OCI-LY1 (cell line): ENCODE measurements at regions not wholly inside any gene's neighbourhood (a gene's known extent, or its start where the extent isn't known, plus 50 kb on each side); places are given as distances from the start of the nearest gene placed in this dataset.

Experiments used
- H2AFZ ChIP-seq: fragments of 200-600 bp; sonication (generic), shearing (Covaris generic); 2 replicates; pipeline ENCODE4 v1.6.0; 2014; ENCODE audit warnings: antibody characterized with exemption, mild to moderate bottlenecking, low read length
- H3F3A ChIP-seq: fragments of 200-600 bp; sonication (generic), shearing (Covaris generic); 2 replicates; pipeline ENCODE4 v1.6.0; 2014; ENCODE audit warnings: mild to moderate bottlenecking, antibody characterized with exemption, low read length, moderate library complexity; ENCODE audit not compliant: insufficient read depth
- H3K27ac ChIP-seq: fragments of 200-600 bp; sonication (generic); 2 replicates; pipeline ENCODE4 v1.5.1; 2014; ENCODE audit warnings: low read length, mixed run types, mild to moderate bottlenecking, low read depth; ENCODE audit not compliant: poor library complexity, severe bottlenecking
- H3K27me3 ChIP-seq: fragments of 200-600 bp; sonication (generic); 2 replicates; pipeline ENCODE4 v1.6.0; 2014; ENCODE audit warnings: antibody characterized with exemption, mild to moderate bottlenecking, low read length, moderate library complexity; ENCODE audit not compliant: insufficient read depth
- H3K36me3 ChIP-seq: fragments of 200-600 bp; sonication (generic); 2 replicates; pipeline ENCODE4 v1.6.1; 2014; ENCODE audit warnings: mild to moderate bottlenecking, antibody characterized with exemption, low read length, moderate library complexity, mixed read lengths; ENCODE audit not compliant: insufficient read depth
- H3K4me1 ChIP-seq: fragments of 200-600 bp; sonication (generic); 2 replicates; pipeline ENCODE4 v1.5.1; 2014; ENCODE audit warnings: mild to moderate bottlenecking, low read length, moderate library complexity; ENCODE audit not compliant: insufficient read depth, severe bottlenecking
- H3K4me2 ChIP-seq: fragments of 200-600 bp; sonication (generic), shearing (Covaris generic); 2 replicates; pipeline ENCODE4 v1.6.1; 2014; ENCODE audit warnings: low read length
- H3K4me3 ChIP-seq: fragments of 200-600 bp; sonication (generic); 2 replicates; pipeline ENCODE4 v1.5.1; 2014; ENCODE audit warnings: low read length, low read depth, mild to moderate bottlenecking, mixed read lengths; ENCODE audit not compliant: poor library complexity, severe bottlenecking
- H3K79me2 ChIP-seq: fragments of 200-600 bp; shearing (Covaris generic); 2 replicates; pipeline ENCODE4 v1.6.1; 2016; ENCODE audit warnings: mixed run types, low read length, mixed read lengths; ENCODE audit not compliant: insufficient read depth
- H3K9ac ChIP-seq: fragments of 200-600 bp; sonication (generic), shearing (Covaris generic); 2 replicates; pipeline ENCODE4 v1.6.1; 2014; ENCODE audit warnings: mild to moderate bottlenecking, low read length, mixed read lengths
- H3K9me2 ChIP-seq: fragments of 200-600 bp; sonication (generic), shearing (Covaris generic); 2 replicates; pipeline ENCODE4 v1.6.1; 2014; ENCODE audit warnings: low read depth, mild to moderate bottlenecking, low read length, mixed read lengths
- H3K9me3 ChIP-seq: fragments of 200-600 bp; shearing (Covaris generic); 2 replicates; pipeline ENCODE4 v1.6.1; 2014; ENCODE audit warnings: low read length, mixed read lengths
- H4K20me1 ChIP-seq: fragments of 200-600 bp; sonication (generic), shearing (Covaris generic); 2 replicates; pipeline ENCODE4 v1.6.0; 2016; ENCODE audit warnings: mild to moderate bottlenecking, low read length; ENCODE audit not compliant: insufficient read depth
- CTCF ChIP-seq: fragments of 200-600 bp; sonication (generic), shearing (Covaris generic); IDR thresholded peaks from 2 replicates; pipeline ENCODE4 v1.5.1; 2017; ENCODE audit warnings: mild to moderate bottlenecking, antibody characterized with exemption, low read length, moderate library complexity, mixed read lengths
- EZH2 ChIP-seq: fragments of 200-600 bp; sonication (generic), shearing (Covaris generic); IDR thresholded peaks from 2 replicates; pipeline ENCODE4 v1.8.0; 2017; ENCODE audit warnings: borderline replicate concordance, mixed run types, mild to moderate bottlenecking, antibody characterized with exemption, low read length, moderate library complexity, mixed read lengths

- no peaks in the 10 kb centered on the region for H3K27me3 ChIP-seq
- H3K4me3 ChIP-seq, result no peak overlapping the region
- H3K9me3 ChIP-seq, result no peaks in the 10 kb centered on the region
- no peak overlapping the region for H3K27ac ChIP-seq
- no peaks in the 10 kb centered on the region for H3K4me1 ChIP-seq
- no peak overlapping the region for H2AFZ ChIP-seq
- H3K9ac ChIP-seq, result no peak overlapping the region
- H3F3A ChIP-seq, result no peaks in the 10 kb centered on the region
- no peaks in the 10 kb centered on the region for H4K20me1 ChIP-seq
- TF ChIP-seq CTCF, result no peak
- TF ChIP-seq EZH2, result no peak
- no peaks in the 10 kb centered on the region for H3K36me3 ChIP-seq
- no peaks in the 10 kb centered on the region for H3K79me2 ChIP-seq
- no peaks in the 10 kb centered on the region for H3K9me2 ChIP-seq
- no peak overlapping the region for H3K4me2 ChIP-seq
Measured at GRCh38 chr18:73124175-73124574, 256.4 kb upstream of the NETO1 start.

DNA sequence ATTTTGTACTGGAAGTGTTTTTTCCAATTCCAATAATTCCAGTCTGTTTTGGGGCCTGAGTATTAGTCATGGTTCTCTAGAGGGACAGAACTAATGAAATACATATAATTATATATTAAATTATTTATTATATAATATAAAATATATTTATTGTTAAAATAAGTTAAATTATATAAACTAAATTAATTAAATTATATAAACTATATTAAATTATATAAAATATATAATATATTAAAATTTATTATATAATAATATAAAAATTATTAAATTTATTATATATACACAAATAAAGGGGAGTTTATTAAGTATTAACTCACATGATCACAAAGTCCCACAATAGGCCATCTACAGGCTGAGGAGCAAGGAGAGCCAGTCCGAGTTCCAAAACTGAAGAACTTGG is 253.4 kb upstream of the NETO1 start:
- Histone ChIP-seq H3K36me3 (no peaks in the 10 kb centered on the region), H3K79me2 (no peaks in the 10 kb centered on the region), H3K27ac (no peak overlapping the region), H3K4me1 (no peaks in the 10 kb centered on the region), H3K27me3 (no peaks in the 10 kb centered on the region), H4K20me1 (no peaks in the 10 kb centered on the region), H3K9me3 (no peaks in the 10 kb centered on the region), H3K4me3 (no peak overlapping the region), H3K4me2 (no peak overlapping the region), H2AFZ (no peak overlapping the region), H3K9me2 (no peaks in the 10 kb centered on the region), H3K9ac (no peak overlapping the region), H3F3A (no peaks in the 10 kb centered on the region)
- no peak for TF ChIP-seq CTCF
- no peak for TF ChIP-seq EZH2

DNA sequence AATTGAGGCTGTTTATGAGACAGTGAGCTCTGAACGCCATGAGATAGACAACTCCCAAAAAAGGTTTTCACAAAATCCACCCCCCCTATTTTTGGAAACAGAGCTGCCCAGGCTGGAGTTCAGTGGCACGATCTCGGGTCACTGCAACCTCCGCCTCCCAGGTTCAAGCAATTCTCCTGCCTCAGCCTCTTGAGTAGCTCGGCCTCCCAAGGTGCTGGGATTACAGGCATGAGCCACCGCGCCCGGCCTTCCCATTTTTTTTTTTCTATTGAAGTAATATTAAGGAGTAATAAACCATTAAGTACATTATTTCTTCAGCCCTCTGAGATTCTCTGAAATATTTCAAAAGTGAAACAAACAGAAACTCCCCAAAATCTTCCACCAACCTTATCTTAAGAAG is 252.8 kb upstream of the NETO1 start:
- H3K79me2 ChIP-seq, result no peaks in the 10 kb centered on the region
- H3K27me3 ChIP-seq, result no peaks in the 10 kb centered on the region
- H3K27ac ChIP-seq, result no peak overlapping the region
- no peaks in the 10 kb centered on the region for H3K9me3 ChIP-seq
- no peak overlapping the region for H3K4me2 ChIP-seq
- H2AFZ ChIP-seq, result no peak overlapping the region
- no peak overlapping the region for H3K4me3 ChIP-seq
- no peaks in the 10 kb centered on the region for H3K9me2 ChIP-seq
- H3K9ac ChIP-seq, result no peak overlapping the region
- H3K36me3 ChIP-seq, result no peaks in the 10 kb centered on the region
- no peaks in the 10 kb centered on the region for H3K4me1 ChIP-seq
- no peak for TF ChIP-seq CTCF
- no peak for TF ChIP-seq EZH2
- no peaks in the 10 kb centered on the region for H4K20me1 ChIP-seq
- H3F3A ChIP-seq, result no peaks in the 10 kb centered on the region

- Histone ChIP-seq H3K27ac (no peak overlapping the region), H3K4me2 (no peak overlapping the region), H3K9ac (no peak overlapping the region), H3K4me1 (no peaks in the 10 kb centered on the region), H3K9me3 (no peaks in the 10 kb centered on the region), H3K4me3 (no peak overlapping the region), H2AFZ (no peak overlapping the region), H3F3A (no peaks in the 10 kb centered on the region), H3K36me3 (no peaks in the 10 kb centered on the region), H3K27me3 (no peaks in the 10 kb centered on the region), H4K20me1 (no peaks in the 10 kb centered on the region), H3K79me2 (no peaks in the 10 kb centered on the region), H3K9me2 (no peaks in the 10 kb centered on the region)
- TF ChIP-seq CTCF, result no peak
- TF ChIP-seq EZH2, result no peak
Measured at GRCh38 chr18:73119574-73119973, 251.8 kb upstream of the NETO1 start.
